K562 (cell line): ENCODE measurements at regions not wholly inside any gene's neighbourhood (a gene's known extent, or its start where the extent isn't known, plus 50 kb on each side); places are given as distances from the start of the nearest gene placed in this dataset.

Experiments used
- CTCF ChIP-seq, 3 experiments: IDR thresholded peaks in 2 of 3; conservative IDR thresholded peaks in 1 of 3; 2 replicates each; pipeline ENCODE4 v1.5.1; 2011 to 2012; ENCODE audit warnings: low read length in 3 of 3, mild to moderate bottlenecking in 3 of 3, control low read depth in 2 of 3, improper control_type of control experiment in 1 of 3, inconsistent platforms in 1 of 3, low read depth in 1 of 3, mixed read lengths in 1 of 3, moderate library complexity in 1 of 3; ENCODE audit not compliant: insufficient read depth in 2 of 3
- EP300 ChIP-seq: IDR thresholded peaks from 2 replicates; pipeline ENCODE4 v1.6.1; 2012; ENCODE audit warnings: low read length, improper control_type of control experiment
- GABPA ChIP-seq: fragments of 200-800 bp; sonication (Bioruptor generic); conservative IDR thresholded peaks from 2 replicates; pipeline ENCODE4 v1.6.1; 2016; ENCODE audit warnings: low read depth, missing genetic modification characterization, missing compliant biosample characterization
- POLR2A ChIP-seq: fragments of 450-650 bp; conservative IDR thresholded peaks from 2 replicates; pipeline ENCODE4 v1.6.1; 2016
- ZBTB1 ChIP-seq: sonication (generic); formaldehyde crosslinking; IDR thresholded peaks from 2 replicates; pipeline ENCODE4 v1.8.1; 2023; ENCODE audit warnings: missing genetic modification reagents, low read depth, mild to moderate bottlenecking, borderline replicate concordance
- ZNF174 ChIP-seq: fragments of 250-450 bp; sonication (Bioruptor Pico); IDR thresholded peaks from 2 replicates; pipeline ENCODE4 v1.4.0; 2020; ENCODE audit warnings: mild to moderate bottlenecking

DNA sequence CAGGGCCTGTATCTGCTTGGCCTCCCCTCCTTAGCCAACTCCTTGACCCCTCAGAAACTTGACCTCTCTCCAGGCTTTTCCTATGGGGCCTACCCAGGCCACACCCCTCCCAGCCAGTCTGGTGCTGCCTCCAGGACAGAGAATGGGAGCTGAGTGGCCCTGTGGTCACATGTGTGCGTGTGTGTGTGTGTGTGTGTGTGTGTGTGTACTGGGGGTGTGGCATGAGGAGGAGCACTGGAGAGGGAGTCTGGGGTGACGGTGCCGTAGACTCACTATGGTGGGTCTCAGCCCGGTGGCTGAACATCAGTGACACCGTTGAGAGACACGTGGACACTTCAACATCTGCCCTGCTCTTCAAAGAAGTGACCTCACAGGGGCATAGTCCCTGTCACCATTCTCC is 180.4 kb downstream of the ENGASE start:
- no peak for TF ChIP-seq CTCF (IDR thresholded peaks at IDR 0.05 in 2 of 3, conservative IDR thresholded peaks at IDR 0.05 in 1 of 3; ENCODE audit: insufficient read depth in 2 of 3, low read depth in 1 of 3, low read length in 3 of 3)
- no peak for TF ChIP-seq ZBTB1
- no peak for TF ChIP-seq EP300
- TF ChIP-seq ZNF174 = no peak
- TF ChIP-seq GABPA (tag) = no peak
- TF ChIP-seq POLR2A = no peak
